HEK293T (cell line): ENCODE measurements at regions not wholly inside any gene's neighbourhood (a gene's known extent, or its start where the extent isn't known, plus 50 kb on each side); places are given as distances from the start of the nearest gene placed in this dataset.

ENCODE experiments used
- CTCF ChIA-PET: fragments of 350-600 bp; formaldehyde crosslinking; extraction: SDS; loops from one replicate; lab custom pipeline; 2021; ENCODE audit warnings: antibody characterized with exemption, inconsistent platforms; lab: Yijun Ruan, JAX
- POLR2A ChIA-PET: fragments of 350-600 bp; formaldehyde crosslinking; extraction: SDS; loops from one replicate; lab custom pipeline; 2020; ENCODE audit warnings: antibody characterized with exemption, inconsistent platforms; lab: Yijun Ruan, JAX
- DNase-seq: peaks from one replicate; pipeline ENCODE4 v3.0.0; 2012; ENCODE audit warnings: mixed read lengths; ENCODE audit errors: extremely low spot score
- ARNT ChIP-seq: fragments of 450-650 bp; IDR thresholded peaks from 2 replicates; pipeline ENCODE4 v1.6.1; 2017; ENCODE audit warnings: mild to moderate bottlenecking
- BHLHE40 ChIP-seq: fragments of 450-650 bp; IDR thresholded peaks from 2 replicates; pipeline ENCODE4 v1.6.1; 2016; ENCODE audit warnings: mild to moderate bottlenecking, moderate library complexity, borderline replicate concordance
- CTBP1 ChIP-seq: fragments of 450-650 bp; IDR thresholded peaks from 2 replicates; pipeline ENCODE4 v1.6.1; 2016; ENCODE audit warnings: borderline replicate concordance
- ELF4 ChIP-seq: fragments of 450-650 bp; IDR thresholded peaks from 2 replicates; pipeline ENCODE4 v1.6.1; 2017; ENCODE audit warnings: antibody characterized with exemption
- FOXA1 ChIP-seq: fragments of 450-650 bp; IDR thresholded peaks from 2 replicates; pipeline ENCODE4 v1.6.1; 2016; ENCODE audit warnings: mild to moderate bottlenecking
- FOXK2 ChIP-seq: fragments of 450-650 bp; IDR thresholded peaks from 2 replicates; pipeline ENCODE4 v1.6.1; 2016; ENCODE audit warnings: mild to moderate bottlenecking
- FOXM1 ChIP-seq: fragments of 450-650 bp; IDR thresholded peaks from 2 replicates; pipeline ENCODE4 v1.6.1; 2017; ENCODE audit warnings: mild to moderate bottlenecking, borderline replicate concordance
- HDGF ChIP-seq: fragments of 450-650 bp; IDR thresholded peaks from 2 replicates; pipeline ENCODE4 v1.6.1; 2017; ENCODE audit warnings: antibody characterized with exemption, borderline replicate concordance
- L3MBTL2 ChIP-seq: fragments of 450-650 bp; conservative IDR thresholded peaks from 2 replicates; pipeline ENCODE4 v1.6.1; 2016; ENCODE audit warnings: mild to moderate bottlenecking
- LEF1 ChIP-seq: fragments of 450-650 bp; IDR thresholded peaks from 2 replicates; pipeline ENCODE4 v1.6.1; 2017; ENCODE audit warnings: mild to moderate bottlenecking, borderline replicate concordance
- NFRKB ChIP-seq: fragments of 450-650 bp; IDR thresholded peaks from 2 replicates; pipeline ENCODE4 v1.6.1; 2016; ENCODE audit warnings: mild to moderate bottlenecking, moderate library complexity
- PKNOX1 ChIP-seq: fragments of 450-650 bp; IDR thresholded peaks from 2 replicates; pipeline ENCODE4 v1.6.1; 2016
- SP1 ChIP-seq: fragments of 450-650 bp; IDR thresholded peaks from 2 replicates; pipeline ENCODE4 v1.6.1; 2017
- SUZ12 ChIP-seq: fragments of 450-650 bp; IDR thresholded peaks from 2 replicates; pipeline ENCODE4 v1.6.1; 2016; ENCODE audit warnings: mild to moderate bottlenecking
- TARDBP ChIP-seq: fragments of 450-650 bp; IDR thresholded peaks from 2 replicates; pipeline ENCODE4 v1.6.1; 2016
- ZNF384 ChIP-seq: fragments of 450-650 bp; IDR thresholded peaks from 2 replicates; pipeline ENCODE4 v1.6.1; 2016

GRCh38 chr16:17541324-17541723, 70.6 kb upstream of the XYLT1 start:
- POLR2A ChIA-PET: no interaction called here
- CTCF ChIA-PET: interaction anchor here (0.6 to 1.8 kb wide), 2 partner anchors 16 to 517 kb away, joined by 3 to 5 read pairs; no protein-coding TSS in a partner anchor
- TF ChIP-seq CTBP1 (no peak), TARDBP (no peak), SP1 (no peak), ZNF384 (no peak), BHLHE40 (no peak), FOXA1 (no peak), FOXK2 (no peak), FOXM1 (no peak), SUZ12 (no peak), HDGF (no peak), L3MBTL2 (no peak), LEF1 (no peak), ELF4 (no peak), ARNT (no peak), PKNOX1 (no peak), NFRKB (no peak)
- DNase-seq: no peak

GRCh38 chr16:17538927-17539326, 68.2 kb upstream of the XYLT1 start:
- CTCF ChIA-PET: no interaction called here
- no peak for DNase-seq
- POLR2A ChIA-PET: no interaction called here
- TF ChIP-seq TARDBP (no peak), SP1 (no peak), FOXM1 (no peak), NFRKB (no peak), CTBP1 (no peak), ARNT (no peak), ELF4 (no peak), L3MBTL2 (no peak), BHLHE40 (no peak), FOXA1 (no peak), ZNF384 (no peak), LEF1 (no peak)

- DNase-seq: no peak
- CTCF ChIA-PET: no interaction called here
- TF ChIP-seq LEF1: no peak
- no peak for TF ChIP-seq FOXA1
- no peak for TF ChIP-seq FOXM1
- TF ChIP-seq CTBP1: no peak
- TF ChIP-seq BHLHE40: no peak
- TF ChIP-seq SP1: no peak
- no peak for TF ChIP-seq FOXK2
- no peak for TF ChIP-seq PKNOX1
- TF ChIP-seq TARDBP: no peak
- no peak for TF ChIP-seq ARNT
- no peak for TF ChIP-seq ELF4
- no peak for TF ChIP-seq ZNF384
- no peak for TF ChIP-seq SUZ12
- TF ChIP-seq HDGF: no peak
- TF ChIP-seq NFRKB: no peak
- TF ChIP-seq L3MBTL2: no peak
- POLR2A ChIA-PET: no interaction called here
Measured at GRCh38 chr16:17532338-17532995, 61.7 kb upstream of the XYLT1 start.

GRCh38 chr16:17529982-17530760, 59.4 kb upstream of the XYLT1 start:
- POLR2A ChIA-PET: no interaction called here
- DNase-seq: no peak
- TF ChIP-seq NFRKB: no peak
- no peak for TF ChIP-seq FOXK2
- TF ChIP-seq FOXM1: no peak
- no peak for TF ChIP-seq FOXA1
- TF ChIP-seq SUZ12: no peak
- no peak for TF ChIP-seq CTBP1
- no peak for TF ChIP-seq L3MBTL2
- no peak for TF ChIP-seq SP1
- no peak for TF ChIP-seq ZNF384
- no peak for TF ChIP-seq PKNOX1
- TF ChIP-seq HDGF: no peak
- TF ChIP-seq TARDBP: no peak
- no peak for TF ChIP-seq BHLHE40
- TF ChIP-seq ARNT: no peak
- TF ChIP-seq LEF1: no peak
- TF ChIP-seq ELF4: no peak
- CTCF ChIA-PET: interaction anchor here (0.7 kb wide), 1 partner anchor 434 kb away, joined by 3 read pairs; no protein-coding TSS in a partner anchor
